K562 (cell line): ENCODE measurements at regions not wholly inside any gene's neighbourhood (a gene's known extent, or its start where the extent isn't known, plus 50 kb on each side); places are given as distances from the start of the nearest gene placed in this dataset.

Experiments used
- ATAC-seq: fragments of 200-7000 bp; cut with Tn5 transposase; 3 replicates; pipeline ENCODE4 v1.9.1; 2020; ENCODE audit warnings: moderate library complexity
- BruUV-seq: library from RNA; stranded (reverse); fragments of 400-500 nt; replicated peaks from 2 replicates; lab custom pipeline; 2021; lab: Mats Ljungman, UMichigan
- CTCF ChIA-PET: fragments of 300-600 bp; formaldehyde crosslinking; extraction: SDS; loops from one replicate; lab custom pipeline; 2021; ENCODE audit warnings: low intra/inter-chr PET ratio; lab: Yijun Ruan, JAX
- POLR2A ChIA-PET: fragments of 300-600, 350-650 bp; sonication (Branson Sonifier 250); formaldehyde crosslinking; extraction: SDS; loops from one replicate; lab custom pipeline; 2021; ENCODE audit warnings: antibody characterized with exemption, inconsistent platforms; lab: Yijun Ruan, JAX
- DNase-seq, 4 experiments: peaks; one replicate each; pipeline versions ENCODE4 v3.0.0 to v3.0.0-alpha.2; 2011 to 2018; ENCODE audit warnings: low spot score in 3 of 4, mixed read lengths in 3 of 4; ENCODE audit errors: extremely low read depth in 1 of 4
- FAIRE-seq: peaks from 2 replicates; lab custom pipeline; 2011; peaks lifted over from hg19 to GRCh38; lab: Jason Lieb, UNC
- H2AFZ ChIP-seq: 2 replicates; pipeline ENCODE4 v1.6.0; 2011; ENCODE audit warnings: low read depth, low read length, control low read depth, inconsistent platforms
- H3K27ac ChIP-seq: fragments of 200-600 bp; 3 replicates; pipeline ENCODE4 v1.8.0; 2011; ENCODE audit warnings: low read depth, mild to moderate bottlenecking, control low read depth, inconsistent platforms, low read length, moderate library complexity, mixed read lengths; ENCODE audit errors: extremely low read depth
- H3K27me3 ChIP-seq, 2 experiments: fragments of 300-600 bp in 1 of 2; 2 replicates in 1 of 2; 3 replicates in 1 of 2; pipeline versions ENCODE4 v1.6.0 to v1.8.0; 2011; ENCODE audit warnings: inconsistent platforms in 2 of 2, low read length in 2 of 2, mild to moderate bottlenecking in 1 of 2, mixed read lengths in 1 of 2, moderate library complexity in 1 of 2; ENCODE audit not compliant: control insufficient read depth in 2 of 2, insufficient read depth in 2 of 2
- H3K36me3 ChIP-seq: fragments of 300-600 bp; 3 replicates; pipeline ENCODE4 v1.8.0; 2011; ENCODE audit warnings: mild to moderate bottlenecking, low read length, inconsistent platforms; ENCODE audit not compliant: control insufficient read depth, insufficient read depth
- H3K4me1 ChIP-seq, 2 experiments: fragments of 200-600 bp in 1 of 2; replicated peaks in 1 of 2; 2 replicates in 1 of 2; 3 replicates in 1 of 2; pipeline versions ENCODE4 v1.5.1 to v1.8.0; 2011; ENCODE audit warnings: inconsistent platforms in 2 of 2, low read length in 2 of 2, mild to moderate bottlenecking in 1 of 2, mixed read lengths in 1 of 2, moderate library complexity in 1 of 2; ENCODE audit not compliant: control insufficient read depth in 2 of 2, insufficient read depth in 2 of 2
- H3K4me2 ChIP-seq: 2 replicates; pipeline ENCODE4 v1.6.1; 2011; ENCODE audit warnings: low read length, control low read depth, inconsistent platforms, mixed read lengths; ENCODE audit not compliant: insufficient read depth
- H3K4me3 ChIP-seq: fragments of 200-600 bp; sonication (generic), shearing (Covaris generic); 2 replicates; pipeline ENCODE4 v1.5.1; 2016; ENCODE audit warnings: control low read depth, inconsistent platforms
- H3K79me2 ChIP-seq: fragments of 200-600 bp; 3 replicates; pipeline ENCODE4 v1.8.0; 2011; ENCODE audit warnings: low read length, inconsistent platforms; ENCODE audit not compliant: control insufficient read depth, insufficient read depth
- H3K9ac ChIP-seq, 2 experiments: 2 replicates each; pipeline versions ENCODE4 v1.6.0 to v1.6.1; 2011; ENCODE audit warnings: low read depth in 2 of 2, low read length in 2 of 2, control low read depth in 1 of 2, inconsistent platforms in 1 of 2, mild to moderate bottlenecking in 1 of 2, mixed read lengths in 1 of 2; ENCODE audit not compliant: insufficient read depth in 1 of 2
- H3K9me1 ChIP-seq: one replicate; pipeline ENCODE4 v1.6.0; 2011; ENCODE audit warnings: inconsistent platforms, mild to moderate bottlenecking, low read length, moderate library complexity; ENCODE audit not compliant: control insufficient read depth, insufficient read depth
- H3K9me3 ChIP-seq: replicated peaks from 2 replicates; pipeline ENCODE4 v1.5.1; 2011; ENCODE audit warnings: low read depth, low read length, inconsistent platforms; ENCODE audit not compliant: control insufficient read depth, insufficient read depth
- H4K20me1 ChIP-seq: replicated peaks from 2 replicates; pipeline ENCODE4 v1.6.1; 2011; ENCODE audit warnings: low read length, inconsistent platforms, mixed read lengths; ENCODE audit not compliant: control insufficient read depth, insufficient read depth
- C11orf30 ChIP-seq: fragments of 450-650 bp; IDR thresholded peaks from 2 replicates; pipeline ENCODE4 v1.6.1; 2016; ENCODE audit warnings: low read depth, mild to moderate bottlenecking
- HIVEP1 ChIP-seq: fragments of 250-450 bp; sonication (Bioruptor Pico); IDR thresholded peaks from 2 replicates; pipeline ENCODE4 v1.4.0; 2020; ENCODE audit warnings: mild to moderate bottlenecking
- ILF3 ChIP-seq: fragments of 450-650 bp; IDR thresholded peaks from 2 replicates; pipeline ENCODE4 v1.6.1; 2018; ENCODE audit warnings: antibody characterized with exemption, mild to moderate bottlenecking, moderate library complexity, borderline replicate concordance
- MYNN ChIP-seq, 2 experiments: sonication (generic); formaldehyde crosslinking in 1 of 2; IDR thresholded peaks; 2 replicates each; pipeline versions ENCODE4 v1.5.0 to v1.6.1; 2016 to 2020; ENCODE audit warnings: antibody characterized with exemption in 1 of 2, missing genetic modification reagents in 1 of 2
- NFE2L1 ChIP-seq: fragments of 450-650 bp; IDR thresholded peaks from 2 replicates; pipeline ENCODE4 v1.6.1; 2016; ENCODE audit warnings: missing genetic modification characterization, low read depth, mild to moderate bottlenecking, missing compliant biosample characterization, moderate library complexity, borderline replicate concordance
- SMARCA4 ChIP-seq: fragments of 450-650 bp; IDR thresholded peaks from 2 replicates; pipeline ENCODE4 v1.6.1; 2016
- TARDBP ChIP-seq: fragments of 450-650 bp; IDR thresholded peaks from 2 replicates; pipeline ENCODE4 v1.6.1; 2016
- THRAP3 ChIP-seq: fragments of 450-650 bp; IDR thresholded peaks from 2 replicates; pipeline ENCODE4 v1.6.1; 2016; ENCODE audit warnings: mild to moderate bottlenecking, inconsistent platforms, borderline replicate concordance
- ZNF143 ChIP-seq: sonication (generic); formaldehyde crosslinking; IDR thresholded peaks from 2 replicates; pipeline ENCODE4 v1.9.0; 2022; ENCODE audit warnings: mild to moderate bottlenecking, missing genetic modification reagents
- ZNF263 ChIP-seq: sonication (generic); formaldehyde crosslinking; IDR thresholded peaks from 2 replicates; pipeline ENCODE4 v1.8.0; 2022; ENCODE audit warnings: mild to moderate bottlenecking, missing genetic modification reagents, borderline replicate concordance
- ZNF384 ChIP-seq: IDR thresholded peaks from 2 replicates; pipeline ENCODE4 v1.6.1; 2012; ENCODE audit warnings: low read depth, low read length, improper control_type of control experiment
- ZNF77 ChIP-seq: fragments of 250-450 bp; sonication (Bioruptor Pico); IDR thresholded peaks from 2 replicates; pipeline ENCODE4 v1.5.0; 2020
- in situ Hi-C: fragments of 300-500 bp; cut with MboI; formaldehyde crosslinking; loops from 4 replicates; pipeline ENCODE4 v1.15.0; 2018; ENCODE audit warnings: inconsistent platforms, mixed read lengths
- intact Hi-C: fragments of 100-400 bp; cut with micrococcal nuclease; formaldehyde crosslinking; loops from 2 replicates; pipeline ENCODE4 v1.14.2; 2022
- TF ChIP-seq, protein P1 (sequence below): sonication (generic); formaldehyde crosslinking; IDR thresholded peaks from 2 replicates; pipeline ENCODE4 v1.8.0; 2023; ENCODE audit warnings: mild to moderate bottlenecking, missing genetic modification reagents
- TF ChIP-seq, protein P2 (sequence below): fragments of 450-650 bp; IDR thresholded peaks from 2 replicates; pipeline ENCODE4 v1.6.1; 2016; ENCODE audit warnings: missing biosample characterization, missing genetic modification characterization
- TF ChIP-seq, protein P3 (sequence below): fragments of 450-650 bp; IDR thresholded peaks from 2 replicates; pipeline ENCODE4 v1.6.1; 2014; ENCODE audit warnings: low read depth, mild to moderate bottlenecking, moderate library complexity, borderline replicate concordance
- TF ChIP-seq, protein P4 (sequence below): fragments of 200-800 bp; sonication (Bioruptor generic); IDR thresholded peaks from 2 replicates; pipeline ENCODE4 v1.6.1; 2017; ENCODE audit warnings: missing genetic modification characterization, missing compliant biosample characterization

DNA sequence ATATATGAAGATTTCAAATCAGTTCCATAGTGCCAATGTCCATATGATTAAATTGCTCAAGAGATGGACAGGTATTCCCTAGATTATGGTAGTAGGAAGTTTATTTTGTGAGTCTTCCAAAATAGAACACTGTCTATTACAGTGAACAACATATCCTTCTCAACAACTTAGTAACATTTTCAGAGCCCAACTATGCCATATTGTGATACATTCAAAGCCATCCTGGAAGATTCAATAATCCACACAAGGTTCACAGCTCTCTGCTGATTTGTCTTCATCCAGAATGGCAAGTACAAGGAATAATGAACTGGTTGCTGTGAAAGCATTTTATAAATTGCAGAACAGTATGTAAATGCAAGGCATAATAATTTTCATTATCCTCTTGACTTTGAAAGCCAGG lies 213.9 kb downstream of the CHRM2 start:
- Histone ChIP-seq H3K27me3 (no peaks in the 10 kb centered on the region), H3K9ac (no peak overlapping the region), H3K9me1 (no peaks in the 10 kb centered on the region), H4K20me1 (no peaks in the 10 kb centered on the region), H3K36me3 (no peaks in the 10 kb centered on the region), H3K4me2 (no peak overlapping the region), H3K27ac (no peak overlapping the region), H2AFZ (no peak overlapping the region), H3K4me1 (no peaks in the 10 kb centered on the region), H3K9me3 (0 out of 2 replicates have a peak, but pooled peaks cover 3% of the 10 kb centered on the region), H3K79me2 (no peaks in the 10 kb centered on the region), H3K4me3 (no peak overlapping the region)
- FAIRE-seq: no peak
- CTCF ChIA-PET: no interaction called here
- BruUV-seq: no TSS peak
- no peak for ATAC-seq
- POLR2A ChIA-PET: no interaction called here
- in situ Hi-C loops: no loop called here
- intact Hi-C loops: no loop called here
- DNase-seq: no peak
- TF ChIP-seq HIVEP1 (CRISPR knock-in tag) (no peak), SMARCA4 (no peak), ZNF384 (no peak), MYNN (IDR thresholded peaks at IDR 0.05) (no peak), MYNN (CRISPR knock-in tag; IDR thresholded peaks at IDR 0.05) (no peak), THRAP3 (no peak), C11orf30 (no peak), TARDBP (no peak), ZNF263 (CRISPR knock-in tag) (no peak), NFE2L1 (tag) (no peak), ILF3 (no peak), ZNF143 (CRISPR knock-in tag) (no peak), ZNF77 (CRISPR knock-in tag) (no peak)
- TF ChIP-seq, protein P1, sequence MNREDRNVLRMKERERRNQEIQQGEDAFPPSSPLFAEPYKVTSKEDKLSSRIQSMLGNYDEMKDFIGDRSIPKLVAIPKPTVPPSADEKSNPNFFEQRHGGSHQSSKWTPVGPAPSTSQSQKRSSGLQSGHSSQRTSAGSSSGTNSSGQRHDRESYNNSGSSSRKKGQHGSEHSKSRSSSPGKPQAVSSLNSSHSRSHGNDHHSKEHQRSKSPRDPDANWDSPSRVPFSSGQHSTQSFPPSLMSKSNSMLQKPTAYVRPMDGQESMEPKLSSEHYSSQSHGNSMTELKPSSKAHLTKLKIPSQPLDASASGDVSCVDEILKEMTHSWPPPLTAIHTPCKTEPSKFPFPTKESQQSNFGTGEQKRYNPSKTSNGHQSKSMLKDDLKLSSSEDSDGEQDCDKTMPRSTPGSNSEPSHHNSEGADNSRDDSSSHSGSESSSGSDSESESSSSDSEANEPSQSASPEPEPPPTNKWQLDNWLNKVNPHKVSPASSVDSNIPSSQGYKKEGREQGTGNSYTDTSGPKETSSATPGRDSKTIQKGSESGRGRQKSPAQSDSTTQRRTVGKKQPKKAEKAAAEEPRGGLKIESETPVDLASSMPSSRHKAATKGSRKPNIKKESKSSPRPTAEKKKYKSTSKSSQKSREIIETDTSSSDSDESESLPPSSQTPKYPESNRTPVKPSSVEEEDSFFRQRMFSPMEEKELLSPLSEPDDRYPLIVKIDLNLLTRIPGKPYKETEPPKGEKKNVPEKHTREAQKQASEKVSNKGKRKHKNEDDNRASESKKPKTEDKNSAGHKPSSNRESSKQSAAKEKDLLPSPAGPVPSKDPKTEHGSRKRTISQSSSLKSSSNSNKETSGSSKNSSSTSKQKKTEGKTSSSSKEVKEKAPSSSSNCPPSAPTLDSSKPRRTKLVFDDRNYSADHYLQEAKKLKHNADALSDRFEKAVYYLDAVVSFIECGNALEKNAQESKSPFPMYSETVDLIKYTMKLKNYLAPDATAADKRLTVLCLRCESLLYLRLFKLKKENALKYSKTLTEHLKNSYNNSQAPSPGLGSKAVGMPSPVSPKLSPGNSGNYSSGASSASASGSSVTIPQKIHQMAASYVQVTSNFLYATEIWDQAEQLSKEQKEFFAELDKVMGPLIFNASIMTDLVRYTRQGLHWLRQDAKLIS (CRISPR knock-in tag): no peak
- TF ChIP-seq, protein P2, sequence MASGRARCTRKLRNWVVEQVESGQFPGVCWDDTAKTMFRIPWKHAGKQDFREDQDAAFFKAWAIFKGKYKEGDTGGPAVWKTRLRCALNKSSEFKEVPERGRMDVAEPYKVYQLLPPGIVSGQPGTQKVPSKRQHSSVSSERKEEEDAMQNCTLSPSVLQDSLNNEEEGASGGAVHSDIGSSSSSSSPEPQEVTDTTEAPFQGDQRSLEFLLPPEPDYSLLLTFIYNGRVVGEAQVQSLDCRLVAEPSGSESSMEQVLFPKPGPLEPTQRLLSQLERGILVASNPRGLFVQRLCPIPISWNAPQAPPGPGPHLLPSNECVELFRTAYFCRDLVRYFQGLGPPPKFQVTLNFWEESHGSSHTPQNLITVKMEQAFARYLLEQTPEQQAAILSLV (tag): no peak
- TF ChIP-seq, protein P3, sequence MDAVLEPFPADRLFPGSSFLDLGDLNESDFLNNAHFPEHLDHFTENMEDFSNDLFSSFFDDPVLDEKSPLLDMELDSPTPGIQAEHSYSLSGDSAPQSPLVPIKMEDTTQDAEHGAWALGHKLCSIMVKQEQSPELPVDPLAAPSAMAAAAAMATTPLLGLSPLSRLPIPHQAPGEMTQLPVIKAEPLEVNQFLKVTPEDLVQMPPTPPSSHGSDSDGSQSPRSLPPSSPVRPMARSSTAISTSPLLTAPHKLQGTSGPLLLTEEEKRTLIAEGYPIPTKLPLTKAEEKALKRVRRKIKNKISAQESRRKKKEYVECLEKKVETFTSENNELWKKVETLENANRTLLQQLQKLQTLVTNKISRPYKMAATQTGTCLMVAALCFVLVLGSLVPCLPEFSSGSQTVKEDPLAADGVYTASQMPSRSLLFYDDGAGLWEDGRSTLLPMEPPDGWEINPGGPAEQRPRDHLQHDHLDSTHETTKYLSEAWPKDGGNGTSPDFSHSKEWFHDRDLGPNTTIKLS: no peak
- TF ChIP-seq, protein P4, sequence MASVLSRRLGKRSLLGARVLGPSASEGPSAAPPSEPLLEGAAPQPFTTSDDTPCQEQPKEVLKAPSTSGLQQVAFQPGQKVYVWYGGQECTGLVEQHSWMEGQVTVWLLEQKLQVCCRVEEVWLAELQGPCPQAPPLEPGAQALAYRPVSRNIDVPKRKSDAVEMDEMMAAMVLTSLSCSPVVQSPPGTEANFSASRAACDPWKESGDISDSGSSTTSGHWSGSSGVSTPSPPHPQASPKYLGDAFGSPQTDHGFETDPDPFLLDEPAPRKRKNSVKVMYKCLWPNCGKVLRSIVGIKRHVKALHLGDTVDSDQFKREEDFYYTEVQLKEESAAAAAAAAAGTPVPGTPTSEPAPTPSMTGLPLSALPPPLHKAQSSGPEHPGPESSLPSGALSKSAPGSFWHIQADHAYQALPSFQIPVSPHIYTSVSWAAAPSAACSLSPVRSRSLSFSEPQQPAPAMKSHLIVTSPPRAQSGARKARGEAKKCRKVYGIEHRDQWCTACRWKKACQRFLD (CRISPR knock-in tag): no peak
